ENCODE measurements at regions not wholly inside any gene's neighbourhood (a gene's known extent, or its start where the extent isn't known, plus 50 kb on each side); places are given as distances from the start of the nearest gene placed in this dataset.

DNA sequence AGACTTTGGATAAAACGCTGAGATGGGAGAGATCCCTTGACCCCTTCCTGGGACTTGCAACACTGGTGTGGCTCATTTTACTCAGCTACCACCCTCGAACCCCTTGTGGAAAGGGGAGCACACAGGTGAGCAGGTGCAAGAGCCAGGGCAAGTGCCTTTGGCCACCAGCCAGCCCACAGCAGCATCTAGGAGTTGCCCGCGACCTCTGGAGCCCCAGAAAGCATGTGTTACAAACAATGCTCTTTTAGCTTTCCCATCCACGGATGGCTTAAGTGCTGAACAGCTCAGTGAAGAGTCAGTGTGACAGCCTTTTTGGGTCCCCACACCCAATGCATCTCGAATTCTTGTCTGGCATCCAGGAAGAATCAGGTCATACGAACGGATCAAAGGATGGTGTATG, 197.8 kb downstream of the MEMO1 start:
- Histone ChIP-seq H3K4me3 (ENCODE audit: low read length in 2 of 2) (no peak overlapping the region), H3K14ac (ENCODE audit: low read length) (no peak overlapping the region), H2BK5ac (ENCODE audit: low read length) (no peak overlapping the region), H3K27me3 (ENCODE audit: control insufficient read depth in 3 of 3, insufficient read depth in 3 of 3, low read depth in 1 of 3, low read length in 3 of 3) (no peaks in the 10 kb centered on the region), H2AK5ac (ENCODE audit: low read depth, low read length) (no peak overlapping the region), H3K23ac (ENCODE audit: low read depth, low read length, poor library complexity) (no peak overlapping the region), H3K79me1 (ENCODE audit: low read depth, low read length) (no peaks in the 10 kb centered on the region), H4K91ac (ENCODE audit: low read depth, low read length, poor library complexity) (no peak overlapping the region), H3K4me1 (ENCODE audit: control insufficient read depth in 2 of 2, insufficient read depth in 1 of 2, low read depth in 1 of 2, low read length in 2 of 2) (no peaks in the 10 kb centered on the region), H3K27ac (replicated peaks; ENCODE audit: low read length) (no peak overlapping the region), H4K8ac (ENCODE audit: low read depth, low read length) (no peak overlapping the region), H2AFZ (ENCODE audit: low read length) (peak overlapping the region; percentile 5), H2BK12ac (ENCODE audit: low read length) (no peak overlapping the region), H3K4me2 (ENCODE audit: insufficient read depth, low read length, poor library complexity, severe bottlenecking) (no peak overlapping the region), H3K36me3 (replicated peaks in 1 of 2; ENCODE audit: control insufficient read depth in 2 of 2, insufficient read depth in 2 of 2, low read length in 2 of 2) (no peaks in the 10 kb centered on the region), H3K4ac (ENCODE audit: low read length) (no peak overlapping the region), H2BK15ac (ENCODE audit: low read length) (no peak overlapping the region), H2BK120ac (ENCODE audit: low read depth, low read length) (no peak overlapping the region), H3K9ac (ENCODE audit: low read depth, low read length, poor library complexity) (no peak overlapping the region), H3K9me3 (replicated peaks in 1 of 2; ENCODE audit: control insufficient read depth in 2 of 2, insufficient read depth in 1 of 2, low read depth in 1 of 2, low read length in 2 of 2) (peaks cover 0 to 2% of the 10 kb centered on the region in 2 donors), H3K18ac (ENCODE audit: low read length) (no peak overlapping the region)
- WGBS, 2 donors (ENCODE audit: extremely low coverage in 2 of 2, insufficient read length in 2 of 2, insufficient replicate concordance in 1 of 2): no CpG with 5 or more reads among the region's 8 CpGs
- no peak for DNase-seq (ENCODE audit: low spot score)

DNA sequence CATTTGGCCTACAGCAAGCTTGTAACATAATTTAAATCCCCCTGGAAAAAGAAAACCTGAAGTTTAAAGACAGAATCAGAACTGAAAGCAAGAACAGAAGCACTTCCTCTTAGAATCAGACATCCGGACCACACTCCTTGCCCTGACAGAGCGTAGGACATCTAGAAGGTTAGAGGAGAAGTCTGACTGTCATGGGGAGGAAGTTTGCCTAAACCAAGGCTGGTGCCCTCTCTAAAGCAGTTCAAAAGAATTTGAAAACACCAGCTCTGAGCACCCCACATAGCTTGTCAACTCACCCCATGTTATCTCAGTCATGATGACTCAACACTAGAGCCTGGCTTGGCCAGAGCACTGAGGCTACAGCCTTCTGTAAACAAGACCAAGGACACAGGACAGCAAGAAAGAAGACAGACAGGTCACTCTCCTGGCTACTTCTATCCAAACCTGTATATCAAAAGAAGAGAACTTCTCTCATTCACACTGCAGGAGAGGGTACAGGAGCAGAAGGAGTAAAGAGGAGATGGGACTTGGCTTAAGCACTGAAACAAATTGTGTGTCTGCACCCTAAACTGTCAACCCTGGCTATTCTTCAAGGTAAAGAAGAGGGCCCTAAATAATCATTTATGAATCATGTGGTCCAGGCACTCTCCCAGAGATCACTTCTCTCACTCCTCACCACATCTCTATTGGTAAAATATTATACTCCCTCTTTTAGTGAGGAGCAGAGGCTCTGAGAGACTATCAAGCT, 198.6 kb downstream of the MEMO1 start:
- H3K27me3 ChIP-seq (ENCODE audit: control insufficient read depth in 3 of 3, insufficient read depth in 3 of 3, low read depth in 1 of 3, low read length in 3 of 3): no peaks in the 10 kb centered on the region
- no peak overlapping the region for H2BK5ac ChIP-seq (ENCODE audit: low read length)
- H3K9me3 ChIP-seq (replicated peaks in 1 of 2; ENCODE audit: control insufficient read depth in 2 of 2, insufficient read depth in 1 of 2, low read depth in 1 of 2, low read length in 2 of 2): peaks cover 0 to 2% of the 10 kb centered on the region in 2 donors
- no peak overlapping the region for H3K14ac ChIP-seq (ENCODE audit: low read length)
- no peak overlapping the region for H3K23ac ChIP-seq (ENCODE audit: low read depth, low read length, poor library complexity)
- no peak overlapping the region for H3K27ac ChIP-seq (replicated peaks; ENCODE audit: low read length)
- no peak overlapping the region for H3K4me3 ChIP-seq (ENCODE audit: low read length in 2 of 2)
- H3K4ac ChIP-seq (ENCODE audit: low read length): no peak overlapping the region
- H3K18ac ChIP-seq (ENCODE audit: low read length): no peak overlapping the region
- no peak overlapping the region for H3K4me2 ChIP-seq (ENCODE audit: insufficient read depth, low read length, poor library complexity, severe bottlenecking)
- no peaks in the 10 kb centered on the region for H3K36me3 ChIP-seq (replicated peaks in 1 of 2; ENCODE audit: control insufficient read depth in 2 of 2, insufficient read depth in 2 of 2, low read length in 2 of 2)
- H2BK15ac ChIP-seq (ENCODE audit: low read length): no peak overlapping the region
- no peak overlapping the region for H2BK120ac ChIP-seq (ENCODE audit: low read depth, low read length)
- no peak overlapping the region for H4K91ac ChIP-seq (ENCODE audit: low read depth, low read length, poor library complexity)
- no CpG with 5 or more reads among the region's 2 CpGs for WGBS, 2 donors (ENCODE audit: extremely low coverage in 2 of 2, insufficient read length in 2 of 2, insufficient replicate concordance in 1 of 2)
- no peak for DNase-seq (ENCODE audit: low spot score)
- H3K79me1 ChIP-seq (ENCODE audit: low read depth, low read length): no peaks in the 10 kb centered on the region
- H2AK5ac ChIP-seq (ENCODE audit: low read depth, low read length): no peak overlapping the region
- H2AFZ ChIP-seq (ENCODE audit: low read length): no peak overlapping the region
- H3K9ac ChIP-seq (ENCODE audit: low read depth, low read length, poor library complexity): no peak overlapping the region
- H4K8ac ChIP-seq (ENCODE audit: low read depth, low read length): no peak overlapping the region
- H3K4me1 ChIP-seq (ENCODE audit: control insufficient read depth in 2 of 2, insufficient read depth in 1 of 2, low read depth in 1 of 2, low read length in 2 of 2): no peaks in the 10 kb centered on the region
- H2BK12ac ChIP-seq (ENCODE audit: low read length): no peak overlapping the region

DNA sequence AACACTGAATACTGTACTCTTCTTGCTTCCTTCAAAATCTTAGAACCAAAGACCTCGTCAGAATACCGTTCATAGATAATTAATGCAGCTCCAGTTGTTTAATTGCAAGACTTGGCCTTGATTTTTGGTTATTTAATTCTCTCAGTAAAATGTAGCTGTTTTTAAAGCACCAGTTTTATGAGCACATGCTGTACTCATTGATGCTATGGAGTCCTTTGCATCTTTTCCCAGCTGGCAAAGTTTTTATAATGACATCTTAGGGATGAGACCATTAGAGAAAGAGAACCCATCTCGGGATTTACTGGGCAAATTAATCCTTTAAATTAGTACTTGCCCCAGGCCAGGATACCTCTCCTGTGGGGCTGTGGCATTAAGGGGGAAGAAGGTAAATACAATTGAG, 199.3 kb downstream of the MEMO1 start:
- H3K27ac ChIP-seq (replicated peaks; ENCODE audit: low read length): no peak overlapping the region
- H2BK12ac ChIP-seq (ENCODE audit: low read length): no peak overlapping the region
- H3K27me3 ChIP-seq (ENCODE audit: control insufficient read depth in 3 of 3, insufficient read depth in 3 of 3, low read depth in 1 of 3, low read length in 3 of 3): no peaks in the 10 kb centered on the region
- H3K14ac ChIP-seq (ENCODE audit: low read length): no peak overlapping the region
- H3K9me3 ChIP-seq (replicated peaks in 1 of 2; ENCODE audit: control insufficient read depth in 2 of 2, insufficient read depth in 1 of 2, low read depth in 1 of 2, low read length in 2 of 2): peaks cover 0 to 2% of the 10 kb centered on the region in 2 donors
- no peak overlapping the region for H4K91ac ChIP-seq (ENCODE audit: low read depth, low read length, poor library complexity)
- no peak overlapping the region for H2AK5ac ChIP-seq (ENCODE audit: low read depth, low read length)
- no peak for DNase-seq (ENCODE audit: low spot score)
- H2BK120ac ChIP-seq (ENCODE audit: low read depth, low read length): no peak overlapping the region
- no peak overlapping the region for H2BK15ac ChIP-seq (ENCODE audit: low read length)
- no CpG with 5 or more reads among the region's 3 CpGs for WGBS, 2 donors (ENCODE audit: extremely low coverage in 2 of 2, insufficient read length in 2 of 2, insufficient replicate concordance in 1 of 2)
- no peak overlapping the region for H3K4ac ChIP-seq (ENCODE audit: low read length)
- no peak overlapping the region for H4K8ac ChIP-seq (ENCODE audit: low read depth, low read length)
- H3K18ac ChIP-seq (ENCODE audit: low read length): no peak overlapping the region
- no peak overlapping the region for H3K4me2 ChIP-seq (ENCODE audit: insufficient read depth, low read length, poor library complexity, severe bottlenecking)
- H2BK5ac ChIP-seq (ENCODE audit: low read length): no peak overlapping the region
- H3K23ac ChIP-seq (ENCODE audit: low read depth, low read length, poor library complexity): no peak overlapping the region
- no peaks in the 10 kb centered on the region for H3K4me1 ChIP-seq (ENCODE audit: control insufficient read depth in 2 of 2, insufficient read depth in 1 of 2, low read depth in 1 of 2, low read length in 2 of 2)
- H3K36me3 ChIP-seq (replicated peaks in 1 of 2; ENCODE audit: control insufficient read depth in 2 of 2, insufficient read depth in 2 of 2, low read length in 2 of 2): no peaks in the 10 kb centered on the region
- H3K9ac ChIP-seq (ENCODE audit: low read depth, low read length, poor library complexity): no peak overlapping the region
- H3K79me1 ChIP-seq (ENCODE audit: low read depth, low read length): no peaks in the 10 kb centered on the region
- no peak overlapping the region for H3K4me3 ChIP-seq (ENCODE audit: low read length in 2 of 2)
- H2AFZ ChIP-seq (ENCODE audit: low read length): no peak overlapping the region

DNA sequence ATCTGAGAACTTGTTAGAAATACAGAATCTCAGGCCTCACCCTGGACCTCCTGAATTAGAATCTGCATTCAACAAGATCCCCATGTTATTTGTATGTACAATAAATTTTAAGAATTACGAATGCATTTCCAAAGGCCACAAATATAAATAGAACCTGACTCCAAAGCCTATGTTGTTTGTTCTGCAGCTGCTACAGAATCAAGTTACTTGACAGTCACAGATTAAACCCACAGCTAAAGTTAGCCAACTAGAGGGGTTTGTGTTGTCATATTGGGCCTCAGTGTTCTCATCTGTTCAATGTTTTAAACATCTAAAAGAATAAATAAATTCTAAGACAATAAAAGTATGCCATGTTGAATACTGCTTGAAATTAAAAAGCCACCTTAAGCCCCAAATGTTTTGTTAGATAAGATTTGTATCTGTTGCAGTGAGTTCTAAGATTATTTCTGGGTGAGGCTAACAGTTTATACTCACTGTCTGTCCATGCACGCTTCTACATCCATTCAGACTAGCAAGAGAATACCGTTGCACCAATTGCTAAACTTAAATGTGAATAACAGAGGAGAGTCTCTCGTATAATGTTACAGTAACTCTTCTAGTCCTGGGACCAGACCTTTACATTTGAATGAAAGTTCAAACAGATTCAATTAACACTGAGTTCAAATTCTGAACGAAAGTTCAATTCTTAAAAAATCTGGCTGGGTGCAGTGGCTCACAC, 200.4 kb downstream of the MEMO1 start:
- H3K36me3 ChIP-seq (replicated peaks in 1 of 2; ENCODE audit: control insufficient read depth in 2 of 2, insufficient read depth in 2 of 2, low read length in 2 of 2): peaks cover 0 to 2% of the 10 kb centered on the region in 2 donors
- no peak overlapping the region for H4K91ac ChIP-seq (ENCODE audit: low read depth, low read length, poor library complexity)
- H3K79me1 ChIP-seq (ENCODE audit: low read depth, low read length): no peaks in the 10 kb centered on the region
- H2AFZ ChIP-seq (ENCODE audit: low read length): no peak overlapping the region
- no peak for DNase-seq (ENCODE audit: low spot score)
- no peak overlapping the region for H2BK5ac ChIP-seq (ENCODE audit: low read length)
- H4K8ac ChIP-seq (ENCODE audit: low read depth, low read length): no peak overlapping the region
- no peak overlapping the region for H3K27ac ChIP-seq (replicated peaks; ENCODE audit: low read length)
- H2BK12ac ChIP-seq (ENCODE audit: low read length): no peak overlapping the region
- no peak overlapping the region for H3K9ac ChIP-seq (ENCODE audit: low read depth, low read length, poor library complexity)
- WGBS, 2 donors (ENCODE audit: extremely low coverage in 2 of 2, insufficient read length in 2 of 2, insufficient replicate concordance in 1 of 2): no CpG with 5 or more reads among the region's 5 CpGs
- H3K4me1 ChIP-seq (ENCODE audit: control insufficient read depth in 2 of 2, insufficient read depth in 1 of 2, low read depth in 1 of 2, low read length in 2 of 2): no peaks in the 10 kb centered on the region
- no peak overlapping the region for H3K4me3 ChIP-seq (ENCODE audit: low read length in 2 of 2)
- no peak overlapping the region for H3K4me2 ChIP-seq (ENCODE audit: insufficient read depth, low read length, poor library complexity, severe bottlenecking)
- no peak overlapping the region for H2BK15ac ChIP-seq (ENCODE audit: low read length)
- no peak overlapping the region for H2AK5ac ChIP-seq (ENCODE audit: low read depth, low read length)
- H3K18ac ChIP-seq (ENCODE audit: low read length): no peak overlapping the region
- H3K23ac ChIP-seq (ENCODE audit: low read depth, low read length, poor library complexity): no peak overlapping the region
- no peak overlapping the region for H3K14ac ChIP-seq (ENCODE audit: low read length)
- H3K4ac ChIP-seq (ENCODE audit: low read length): no peak overlapping the region
- H3K9me3 ChIP-seq (replicated peaks in 1 of 2; ENCODE audit: control insufficient read depth in 2 of 2, insufficient read depth in 1 of 2, low read depth in 1 of 2, low read length in 2 of 2): peaks cover 0 to 6% of the 10 kb centered on the region in 2 donors
- no peak overlapping the region for H2BK120ac ChIP-seq (ENCODE audit: low read depth, low read length)
- no peaks in the 10 kb centered on the region for H3K27me3 ChIP-seq (ENCODE audit: control insufficient read depth in 3 of 3, insufficient read depth in 3 of 3, low read depth in 1 of 3, low read length in 3 of 3)
